ENCODE measurements at regions not wholly inside any gene's neighbourhood (a gene's known extent, or its start where the extent isn't known, plus 50 kb on each side); places are given as distances from the start of the nearest gene placed in this dataset.

DNA sequence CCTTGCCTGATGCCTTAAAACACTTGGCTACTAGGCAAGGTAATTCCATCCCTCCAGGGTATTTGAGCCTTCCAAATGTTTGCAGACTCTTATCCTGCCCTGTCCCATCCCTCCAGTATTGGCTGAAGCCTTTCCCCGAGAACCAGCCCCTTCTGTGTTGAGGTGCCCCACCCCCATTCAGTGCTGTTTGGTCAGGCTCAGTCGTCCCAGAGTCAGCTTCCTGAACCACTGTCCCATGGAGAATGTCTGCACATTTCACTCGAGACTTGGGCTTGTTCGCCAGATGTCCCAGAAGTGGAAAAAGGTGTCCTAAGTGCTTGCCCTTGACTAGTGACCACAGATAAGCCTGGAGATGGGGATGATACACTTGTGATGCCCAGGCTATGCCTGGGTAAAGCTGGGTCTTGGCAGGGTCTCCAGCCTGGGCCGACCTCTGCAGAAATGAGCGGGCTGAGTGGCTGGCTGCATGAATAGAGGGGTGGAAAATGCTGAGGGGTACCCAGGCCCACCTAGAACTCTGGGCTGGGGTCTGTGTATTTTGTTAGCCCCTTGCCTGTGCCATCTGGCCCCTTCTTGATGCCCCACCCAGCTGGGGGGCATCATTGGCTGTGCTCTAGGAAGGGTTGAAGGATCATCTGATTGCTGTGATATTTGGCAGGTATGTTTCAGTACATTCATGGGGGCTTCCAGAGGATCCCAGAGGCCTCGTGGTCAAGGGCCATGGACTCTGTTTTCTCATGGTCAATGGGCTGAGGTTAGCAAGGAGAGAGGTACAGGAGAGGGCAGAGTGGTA lies 178.4 kb downstream of the MACROH2A1 start:
- no peak for DNase-seq (ENCODE audit: low read depth in 4 of 4, low spot score in 2 of 4)

- no peak for DNase-seq (ENCODE audit: low read depth in 4 of 4, low spot score in 2 of 4)
Observed at GRCh38 chr5:135219868-135220267, 179.2 kb downstream of the MACROH2A1 start.

- no peak for DNase-seq (ENCODE audit: low read depth in 4 of 4, low spot score in 2 of 4)
Observed at GRCh38 chr5:135218790-135219568, 180.1 kb downstream of the MACROH2A1 start.

DNA sequence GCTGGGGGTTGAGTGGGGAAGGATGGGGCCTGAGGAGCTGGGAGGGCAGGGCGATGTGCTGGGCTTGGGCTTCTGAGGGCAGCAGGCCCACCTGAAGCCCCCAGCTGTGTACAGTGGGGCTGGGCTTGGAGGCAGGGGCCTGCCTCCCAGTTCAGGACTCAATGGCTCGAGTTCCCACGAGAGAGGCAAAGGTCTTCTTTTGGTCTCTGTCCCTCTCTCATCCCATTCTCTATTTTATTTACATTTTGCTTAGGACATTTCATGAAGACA lies 180.6 kb downstream of the MACROH2A1 start:
- no peak for DNase-seq (ENCODE audit: low read depth in 4 of 4, low spot score in 2 of 4)

DNA sequence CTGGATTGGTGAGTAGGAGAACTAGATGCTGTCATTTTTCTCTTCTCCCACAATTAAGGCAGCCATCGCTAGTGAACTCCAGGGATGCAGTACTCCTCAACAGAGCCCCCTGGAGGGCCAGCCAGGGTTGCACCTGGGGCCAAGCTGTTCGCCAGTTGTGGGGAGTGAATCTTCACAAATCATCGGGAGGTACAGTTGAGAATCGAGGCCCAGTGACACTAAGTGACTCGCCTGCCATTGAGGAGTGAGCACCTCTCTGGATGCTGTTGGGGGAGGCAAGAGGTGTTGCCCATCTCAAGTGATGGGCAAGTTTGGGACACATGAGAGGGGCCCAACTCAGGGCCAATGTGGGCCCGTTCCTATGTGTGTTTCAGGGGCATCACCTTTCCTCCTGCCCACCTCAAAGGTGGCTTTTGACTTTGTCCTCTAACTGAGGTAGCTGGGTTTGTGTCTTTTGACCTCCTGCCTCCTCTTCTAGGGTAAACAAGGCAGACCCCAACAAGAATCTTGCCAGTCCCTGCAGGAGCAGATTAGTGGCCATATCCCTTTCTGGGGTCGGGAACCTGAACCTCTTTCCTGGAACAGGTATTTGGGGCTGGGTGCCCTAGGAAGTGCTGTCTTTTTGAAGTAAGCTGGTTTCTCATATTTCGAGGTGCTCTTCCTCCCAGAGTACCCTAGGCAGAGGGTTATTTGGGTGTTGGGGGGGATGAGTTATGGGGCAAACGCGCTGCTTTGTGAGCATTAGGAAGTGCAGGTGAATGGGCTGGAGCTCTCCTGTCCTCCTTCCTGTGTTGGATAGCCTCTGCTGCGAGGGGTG lies 181.2 kb downstream of the MACROH2A1 start:
- no peak for DNase-seq (ENCODE audit: low read depth in 4 of 4, low spot score in 2 of 4)

GRCh38 chr5:135216471-135217343 lies 182.3 kb downstream of the MACROH2A1 start:
- DNase-seq (ENCODE audit: low read depth in 4 of 4, low spot score in 2 of 4): no peak

- DNase-seq (ENCODE audit: low read depth in 4 of 4, low spot score in 2 of 4): no peak
Observed at GRCh38 chr5:135215617-135216470, 181.8 kb upstream of the PITX1 start.

DNA sequence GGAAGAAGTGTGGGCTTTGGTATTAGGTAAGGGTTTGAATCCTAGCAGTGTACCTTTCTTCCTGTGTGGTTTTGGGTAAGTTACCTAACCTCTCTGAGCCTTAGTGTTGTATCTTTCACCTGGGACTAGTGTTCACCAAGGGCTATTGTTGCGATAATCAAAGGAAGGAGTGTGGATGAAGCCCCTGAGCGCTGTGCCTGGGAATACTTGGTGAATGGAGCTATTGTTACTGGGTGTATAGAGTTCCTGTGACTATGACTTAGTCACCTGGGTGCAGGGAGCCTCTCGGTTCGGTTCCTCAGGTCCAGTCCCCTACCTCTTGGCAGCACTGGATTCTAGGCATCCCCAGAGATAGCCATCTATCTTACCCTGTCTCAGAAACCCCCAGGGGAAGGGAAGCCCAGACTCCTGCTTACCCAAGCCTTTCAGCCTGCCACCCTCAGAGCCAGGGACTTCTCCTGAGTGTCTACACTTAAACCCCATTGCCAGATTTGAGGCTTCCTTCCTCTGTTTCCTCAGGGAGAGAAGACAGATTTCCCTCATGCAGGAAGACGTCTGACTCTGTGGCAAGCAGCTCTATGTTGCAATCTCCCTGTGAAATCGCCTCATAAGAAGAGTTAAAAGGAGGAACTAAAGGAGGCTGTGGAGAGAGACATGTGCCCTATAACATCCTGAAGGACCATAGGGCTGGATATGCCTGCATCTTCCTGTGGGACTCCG lies 181.0 kb upstream of the PITX1 start:
- DNase-seq (ENCODE audit: low read depth in 4 of 4, low spot score in 2 of 4): no peak

GRCh38 chr5:135213466-135214239 lies 179.6 kb upstream of the PITX1 start:
- DNase-seq (ENCODE audit: low read depth in 4 of 4, low spot score in 2 of 4): no peak

GRCh38 chr5:135213027-135213386 lies 179.0 kb upstream of the PITX1 start:
- no peak for DNase-seq (ENCODE audit: low read depth in 4 of 4, low spot score in 2 of 4)

DNA sequence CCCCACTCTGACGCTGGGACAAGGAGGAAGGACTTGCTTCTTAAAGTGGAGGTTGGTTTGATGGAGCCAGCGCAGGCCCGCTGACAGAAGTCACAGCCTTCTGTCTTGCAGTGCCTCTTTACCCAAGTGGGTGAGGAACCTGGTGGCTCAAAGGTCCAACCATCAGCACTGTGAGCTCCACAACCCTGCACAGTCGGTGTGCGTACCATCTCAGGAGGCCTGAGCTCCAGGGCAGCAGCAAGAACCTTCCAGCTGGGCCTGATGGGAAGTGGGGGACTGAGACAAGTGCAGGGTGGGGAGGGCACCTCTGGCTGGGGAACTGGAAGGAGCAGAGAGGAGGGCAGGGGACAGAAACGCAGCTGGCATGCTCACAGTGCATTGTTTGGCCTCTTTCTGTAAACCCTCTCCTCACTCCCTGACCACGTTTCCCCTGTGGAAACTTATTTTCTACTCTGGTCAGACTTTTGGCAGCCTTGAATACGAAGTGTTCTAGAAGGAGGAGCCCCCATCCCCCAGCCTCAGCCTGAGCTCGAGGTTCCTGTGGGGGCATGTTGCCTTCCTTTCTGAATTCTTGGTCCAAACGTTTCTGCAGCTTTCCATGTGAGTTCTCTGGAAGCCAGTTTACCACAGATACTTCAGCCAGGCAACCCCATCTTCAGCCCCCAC lies 178.5 kb upstream of the PITX1 start:
- DNase-seq (ENCODE audit: low read depth in 4 of 4, low spot score in 2 of 4): no peak

GRCh38 chr5:135211791-135212190 lies 177.8 kb upstream of the PITX1 start:
- DNase-seq (ENCODE audit: low read depth in 4 of 4, low spot score in 2 of 4): no peak

- DNase-seq (ENCODE audit: low read depth in 4 of 4, low spot score in 2 of 4): no peak
Observed at GRCh38 chr5:135211083-135211790, 177.2 kb upstream of the PITX1 start.

- DNase-seq (ENCODE audit: low read depth in 4 of 4, low spot score in 2 of 4): no peak
Observed at GRCh38 chr5:135210286-135211055, 176.4 kb upstream of the PITX1 start.

DNA sequence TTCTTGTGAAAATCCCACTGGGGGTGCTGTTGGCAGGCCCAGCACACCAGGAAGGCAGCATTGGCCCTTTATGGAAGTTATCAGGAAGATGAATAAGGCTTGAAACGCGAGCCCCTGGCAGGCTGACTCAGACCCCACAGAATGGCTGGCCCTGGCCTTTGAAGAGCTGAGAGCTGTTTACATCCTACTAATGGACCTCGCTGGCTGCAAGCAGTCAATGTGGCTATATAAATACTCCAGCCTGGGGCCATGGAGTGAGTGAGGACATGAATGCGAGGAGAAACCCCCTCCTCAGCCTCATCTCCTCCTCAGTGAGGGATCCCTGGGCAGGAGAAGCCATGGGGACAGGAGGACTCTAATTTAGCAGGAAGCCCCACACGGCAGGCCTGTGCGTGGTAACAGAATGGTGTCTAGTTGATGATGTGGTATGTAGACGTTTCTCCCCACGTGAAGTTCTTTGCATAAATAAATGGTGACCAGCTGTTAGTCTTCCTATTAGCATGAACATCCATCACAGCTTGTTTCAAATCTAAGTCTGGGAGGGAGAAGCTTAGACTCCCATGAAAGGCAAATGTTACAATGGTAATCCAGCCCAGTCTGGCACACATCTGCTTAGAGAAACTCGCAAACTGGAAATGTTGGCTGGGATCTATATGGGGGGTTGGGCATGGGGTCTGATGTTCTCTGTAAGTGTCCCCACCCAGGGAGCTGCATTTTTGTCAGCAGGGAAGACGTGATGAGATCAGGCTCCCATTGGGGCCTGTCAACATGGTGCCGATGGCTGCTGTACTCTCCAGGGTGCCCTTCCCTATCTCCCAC lies 175.1 kb upstream of the PITX1 start:
- DNase-seq (ENCODE audit: low read depth in 4 of 4, low spot score in 2 of 4): no peak

DNA sequence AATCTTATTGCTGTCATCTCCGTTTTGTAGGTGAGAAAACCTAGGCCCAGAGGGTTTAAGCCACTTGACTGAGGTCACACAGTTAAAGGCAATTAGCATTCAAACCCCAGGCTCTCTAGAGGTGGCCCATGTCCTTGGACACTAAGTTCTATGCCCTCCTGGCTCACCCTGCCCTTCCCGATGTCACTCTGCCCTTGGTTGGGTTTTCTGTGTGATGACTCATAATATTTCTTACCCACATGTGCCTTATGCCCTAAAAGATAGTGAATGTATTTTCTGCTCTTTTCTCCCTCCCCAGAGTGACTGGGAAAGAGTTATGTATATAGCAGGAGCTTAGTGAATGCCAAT lies 174.5 kb upstream of the PITX1 start:
- no peak for DNase-seq (ENCODE audit: low read depth in 4 of 4, low spot score in 2 of 4)

All from left renal cortex interstitium (tissue), 4 donors.